ENCODE measurements at regions not wholly inside any gene's neighbourhood (a gene's known extent, or its start where the extent isn't known, plus 50 kb on each side); places are given as distances from the start of the nearest gene placed in this dataset.
"Not testable (repeated sequence)": the region's sequence is repeated elsewhere in the genome, so short reads cannot be mapped to it uniquely, and the experiment has no call there.

GRCh38 chr17:20735796-20736195 is 156.3 kb downstream of the CDRT15L2 start:
- Mint-ChIP-seq H3K9me3 (no peaks in the 10 kb centered on the region), H3K4me1 (no peaks in the 10 kb centered on the region), H3K27ac (no peak overlapping the region), H3K4me3 (no peak overlapping the region), H3K27me3 (ENCODE audit: low read depth) (no peaks in the 10 kb centered on the region; the same call in 1 of the 2 replicates), H3K36me3 (ENCODE audit: insufficient read depth in 1 of 3, low read depth in 3 of 3) (no peaks in the 10 kb centered on the region)
- Histone ChIP-seq H3K79me2 (ENCODE audit: insufficient read depth, low read length) (no peaks in the 10 kb centered on the region), H4K5ac (ENCODE audit: insufficient read length, low read depth, low read length) (no peak overlapping the region), H3K4me1 (ENCODE audit: insufficient read depth, low read length) (no peaks in the 10 kb centered on the region), H3T11ph (ENCODE audit: low read length) (no peak overlapping the region), H2BK5ac (ENCODE audit: insufficient read length, low read length) (no peak overlapping the region), H4K8ac (replicated peaks; ENCODE audit: insufficient read length, low read depth, low read length) (no peak overlapping the region), H3K23ac (ENCODE audit: insufficient read length, low read depth, low read length) (no peak overlapping the region), H3K27ac (ENCODE audit: insufficient read length, low read depth, low read length) (no peak overlapping the region), H3K9ac (ENCODE audit: extremely low read depth, insufficient read length, low read length) (no peak overlapping the region), H3K79me1 (ENCODE audit: insufficient read depth, low read depth, low read length, poor library complexity, severe bottlenecking) (no peaks in the 10 kb centered on the region), H3K4ac (ENCODE audit: low read depth, low read length) (no peak overlapping the region), H3K23me2 (ENCODE audit: insufficient read length, low read depth, low read length, poor library complexity, severe bottlenecking) (no peaks in the 10 kb centered on the region), H4K91ac (ENCODE audit: insufficient read length, low read depth, low read length) (no peak overlapping the region), H2BK20ac (ENCODE audit: low read depth, low read length, poor library complexity, severe bottlenecking) (no peak overlapping the region), H4K20me1 (ENCODE audit: control insufficient read depth, insufficient read depth, insufficient read length) (no peaks in the 10 kb centered on the region), H3K14ac (ENCODE audit: insufficient read depth, low read length) (no peak overlapping the region), H3K27me3 (ENCODE audit: insufficient read depth, low read length) (no peaks in the 10 kb centered on the region), H2BK120ac (ENCODE audit: low read depth, low read length, poor library complexity, severe bottlenecking) (no peak overlapping the region), H2AFZ (ENCODE audit: low read length) (no peak overlapping the region), H3K9me3 (ENCODE audit: control insufficient read depth, low read depth, low read length) (no peaks in the 10 kb centered on the region), H2BK15ac (ENCODE audit: low read depth, low read length) (no peak overlapping the region), H3K18ac (ENCODE audit: insufficient read length, low read depth, low read length) (no peak overlapping the region), H3K56ac (ENCODE audit: insufficient read length, low read depth, low read length) (no peak overlapping the region), H2BK12ac (ENCODE audit: insufficient read length, low read depth, low read length) (no peak overlapping the region), H2AK5ac (ENCODE audit: insufficient read length, low read length) (no peak overlapping the region), H3K4me2 (ENCODE audit: insufficient read depth, insufficient read length, low read length) (no peak overlapping the region)
- no peak for TF ChIP-seq CTCF (conservative IDR thresholded peaks at IDR 0.05)
- no peak for DNase-seq
- no CpG with 5 or more reads among the region's 3 CpGs for WGBS (ENCODE audit: extremely low coverage, insufficient read length, low lambda C conversion rate)

DNA sequence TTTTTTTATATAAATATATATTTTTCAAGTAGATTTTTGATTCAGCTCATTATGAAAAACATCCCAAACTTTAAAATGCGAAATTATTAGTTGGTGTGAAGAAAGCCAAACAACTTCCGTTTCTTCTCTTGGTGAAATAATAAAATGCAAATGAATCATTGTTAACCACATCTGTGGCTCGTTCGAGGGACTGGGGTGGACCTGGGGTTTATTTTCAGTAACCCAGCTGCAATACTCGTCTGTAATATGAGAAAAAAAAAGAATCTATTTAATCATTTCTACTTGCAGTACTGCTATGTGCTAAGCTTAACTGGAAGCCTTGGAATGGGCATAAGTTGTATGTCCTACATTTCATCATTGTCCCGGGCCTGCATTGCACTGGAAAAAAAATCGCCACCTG is 158.1 kb downstream of the CDRT15L2 start:
- no CpG with 5 or more reads among the region's 7 CpGs for WGBS (ENCODE audit: extremely low coverage, insufficient read length, low lambda C conversion rate)

More for the DNA sequence above, 158.1 kb downstream of the CDRT15L2 start:
- not testable (repeated sequence) for H3K23me2 ChIP-seq (ENCODE audit: insufficient read length, low read depth, low read length, poor library complexity, severe bottlenecking); DNase-seq; H3K79me1 ChIP-seq (ENCODE audit: insufficient read depth, low read depth, low read length, poor library complexity, severe bottlenecking); H2BK5ac ChIP-seq (ENCODE audit: insufficient read length, low read length); H3K4me1 Mint-ChIP-seq; H3K4me3 Mint-ChIP-seq; H3K14ac ChIP-seq (ENCODE audit: insufficient read depth, low read length); H4K91ac ChIP-seq (ENCODE audit: insufficient read length, low read depth, low read length); H3K4ac ChIP-seq (ENCODE audit: low read depth, low read length); H4K8ac ChIP-seq (replicated peaks; ENCODE audit: insufficient read length, low read depth, low read length); H3K9me3 Mint-ChIP-seq; H2BK20ac ChIP-seq (ENCODE audit: low read depth, low read length, poor library complexity, severe bottlenecking); H3K36me3 Mint-ChIP-seq (ENCODE audit: insufficient read depth in 1 of 3, low read depth in 3 of 3); H3K27me3 ChIP-seq (ENCODE audit: insufficient read depth, low read length); H4K5ac ChIP-seq (ENCODE audit: insufficient read length, low read depth, low read length); H3K79me2 ChIP-seq (ENCODE audit: insufficient read depth, low read length); H3K27ac ChIP-seq (ENCODE audit: insufficient read length, low read depth, low read length); H2AFZ ChIP-seq (ENCODE audit: low read length); H3K4me2 ChIP-seq (ENCODE audit: insufficient read depth, insufficient read length, low read length); H4K20me1 ChIP-seq (ENCODE audit: control insufficient read depth, insufficient read depth, insufficient read length); H3K9ac ChIP-seq (ENCODE audit: extremely low read depth, insufficient read length, low read length); H3K27me3 Mint-ChIP-seq (ENCODE audit: low read depth); H3K56ac ChIP-seq (ENCODE audit: insufficient read length, low read depth, low read length); H3K9me3 ChIP-seq (ENCODE audit: control insufficient read depth, low read depth, low read length); H3K4me1 ChIP-seq (ENCODE audit: insufficient read depth, low read length); H3K23ac ChIP-seq (ENCODE audit: insufficient read length, low read depth, low read length); H2AK5ac ChIP-seq (ENCODE audit: insufficient read length, low read length); H2BK12ac ChIP-seq (ENCODE audit: insufficient read length, low read depth, low read length); H2BK120ac ChIP-seq (ENCODE audit: low read depth, low read length, poor library complexity, severe bottlenecking); H3K18ac ChIP-seq (ENCODE audit: insufficient read length, low read depth, low read length); H3T11ph ChIP-seq (ENCODE audit: low read length); H2BK15ac ChIP-seq (ENCODE audit: low read depth, low read length)
- H3K27ac Mint-ChIP-seq: peak overlapping the region in 1 of 3 experiments; percentile 50; a peak in 1 of 7 replicates

Data from H9 (cell line).